IMR-90 (cell line): ENCODE measurements at regions not wholly inside any gene's neighbourhood (a gene's known extent, or its start where the extent isn't known, plus 50 kb on each side); places are given as distances from the start of the nearest gene placed in this dataset.

Experiments
- ATAC-seq: fragments of 200-7000 bp; cut with Tn5 transposase; 2 replicates; pipeline ENCODE4 v1.9.1; 2020; ENCODE audit warnings: low read depth, mild to moderate bottlenecking, moderate library complexity
- BruUV-seq: library from RNA; stranded (reverse); fragments of 400-500 nt; replicated peaks from 2 replicates; lab custom pipeline; 2021; lab: Mats Ljungman, UMichigan
- CTCF ChIA-PET: fragments of 300-600 bp; formaldehyde crosslinking; extraction: SDS; loops from one replicate; lab custom pipeline; 2021; ENCODE audit warnings: antibody characterized with exemption; lab: Yijun Ruan, JAX
- POLR2A ChIA-PET: fragments of 300-600 bp; sonication (Branson Sonifier 250); formaldehyde crosslinking; loops from one replicate; lab custom pipeline; 2022; ENCODE audit warnings: antibody characterized with exemption; ENCODE audit not compliant: unreplicated experiment; lab: Charles Lee
- DNase-seq: peaks from one replicate; pipeline ENCODE4 v3.0.0; 2013
- H2AFZ ChIP-seq: replicated peaks from 2 replicates; pipeline ENCODE3; 2013; ENCODE audit warnings: low read length, mild to moderate bottlenecking; ENCODE audit not compliant: poor library complexity
- H2AK5ac ChIP-seq: 2 replicates; pipeline ENCODE4 v1.6.1; 2013; ENCODE audit warnings: low read depth, low read length, inconsistent platforms
- H2AK9ac ChIP-seq: replicated peaks from 2 replicates; pipeline ENCODE3; 2013; ENCODE audit warnings: mild to moderate bottlenecking, low read depth, low read length, moderate library complexity; ENCODE audit not compliant: poor library complexity
- H2BK120ac ChIP-seq: 2 replicates; pipeline ENCODE4 v1.6.1; 2013; ENCODE audit warnings: low read depth, low read length, inconsistent platforms
- H2BK15ac ChIP-seq: 3 replicates; pipeline ENCODE4 v1.6.1; 2013; ENCODE audit warnings: low read depth, low read length, inconsistent platforms
- H2BK20ac ChIP-seq: 2 replicates; pipeline ENCODE4 v1.6.1; 2013; ENCODE audit warnings: low read depth, mild to moderate bottlenecking, inconsistent platforms, low read length, moderate library complexity
- H2BK5ac ChIP-seq: 2 replicates; pipeline ENCODE4 v1.6.1; 2013; ENCODE audit warnings: mild to moderate bottlenecking, low read depth, low read length, inconsistent platforms; ENCODE audit not compliant: poor library complexity, severe bottlenecking
- H3K14ac ChIP-seq: replicated peaks from 2 replicates; pipeline ENCODE4 v1.6.1; 2013; ENCODE audit warnings: low read depth, low read length, inconsistent platforms
- H3K18ac ChIP-seq: 2 replicates; pipeline ENCODE4 v1.6.1; 2013; ENCODE audit warnings: low read depth, low read length, control low read depth
- H3K23ac ChIP-seq: 2 replicates; pipeline ENCODE4 v1.6.1; 2013; ENCODE audit warnings: low read depth, low read length, inconsistent platforms
- H3K27ac ChIP-seq: 2 replicates; pipeline ENCODE4 v1.5.1; 2013; ENCODE audit warnings: mild to moderate bottlenecking, control low read depth, low read length; ENCODE audit not compliant: insufficient read depth
- H3K27me3 ChIP-seq: 2 replicates; pipeline ENCODE4 v1.6.1; 2013; ENCODE audit warnings: low read length; ENCODE audit not compliant: control insufficient read depth, insufficient read depth
- H3K36me3 ChIP-seq: 2 replicates; pipeline ENCODE4 v1.6.1; 2013; ENCODE audit warnings: low read length, mixed read lengths; ENCODE audit not compliant: control insufficient read depth, insufficient read depth
- H3K4ac ChIP-seq: 2 replicates; pipeline ENCODE4 v1.6.1; 2013; ENCODE audit warnings: low read depth, low read length, inconsistent platforms
- H3K4me1 ChIP-seq: 2 replicates; pipeline ENCODE4 v1.6.1; 2013; ENCODE audit warnings: low read length, mixed read lengths; ENCODE audit not compliant: control insufficient read depth, insufficient read depth
- H3K4me2 ChIP-seq: 2 replicates; pipeline ENCODE4 v1.6.1; 2013; ENCODE audit warnings: low read depth, mild to moderate bottlenecking, control low read depth, low read length, moderate library complexity
- H3K4me3 ChIP-seq: 2 replicates; pipeline ENCODE4 v1.5.1; 2013; ENCODE audit warnings: low read depth, mild to moderate bottlenecking, control low read depth, low read length, moderate library complexity; ENCODE audit not compliant: insufficient read depth
- H3K56ac ChIP-seq: 2 replicates; pipeline ENCODE4 v1.6.1; 2013; ENCODE audit warnings: low read length, inconsistent platforms; ENCODE audit not compliant: insufficient read depth; ENCODE audit errors: extremely low read depth
- H3K79me1 ChIP-seq, 2 experiments: 2 replicates each; pipeline ENCODE4 v1.6.1; 2013; ENCODE audit warnings: low read length in 2 of 2, inconsistent platforms in 1 of 2, low read depth in 1 of 2
- H3K9ac ChIP-seq: 2 replicates; pipeline ENCODE4 v1.6.1; 2013; ENCODE audit warnings: low read depth, low read length, control low read depth
- H3K9me1 ChIP-seq: 2 replicates; pipeline ENCODE4 v1.6.1; 2013; ENCODE audit warnings: low read length, inconsistent platforms; ENCODE audit not compliant: insufficient read depth
- H3K9me3 ChIP-seq: 2 replicates; pipeline ENCODE4 v1.6.1; 2013; ENCODE audit warnings: low read length; ENCODE audit not compliant: control insufficient read depth, insufficient read depth
- H4K20me1 ChIP-seq: 2 replicates; pipeline ENCODE4 v1.6.1; 2013; ENCODE audit warnings: low read length, inconsistent platforms; ENCODE audit not compliant: insufficient read depth
- H4K5ac ChIP-seq: 2 replicates; pipeline ENCODE4 v1.6.1; 2013; ENCODE audit warnings: mild to moderate bottlenecking, low read depth, low read length, control low read depth
- H4K8ac ChIP-seq, 2 experiments: 2 replicates each; pipeline ENCODE4 v1.6.1; 2013; ENCODE audit warnings: low read depth in 2 of 2, low read length in 2 of 2, control low read depth in 1 of 2, inconsistent platforms in 1 of 2
- H4K91ac ChIP-seq: 2 replicates; pipeline ENCODE4 v1.6.1; 2013; ENCODE audit warnings: low read depth, low read length, inconsistent platforms; ENCODE audit not compliant: insufficient read depth
- CTCF ChIP-seq: conservative IDR thresholded peaks from 2 replicates; pipeline ENCODE4 v1.5.1; 2012; ENCODE audit warnings: mild to moderate bottlenecking, low read depth, low read length, improper control_type of control experiment
- MXI1 ChIP-seq: IDR thresholded peaks from 2 replicates; pipeline ENCODE4 v1.6.1; 2012; ENCODE audit warnings: low read depth, mild to moderate bottlenecking, low read length, moderate library complexity, borderline replicate concordance
- RAD21 ChIP-seq: IDR thresholded peaks from 2 replicates; pipeline ENCODE4 v1.6.1; 2012; ENCODE audit warnings: low read length, improper control_type of control experiment
- SMC3 ChIP-seq: fragments of 150-350 bp; IDR thresholded peaks from 2 replicates; pipeline ENCODE4 v1.6.1; 2016; ENCODE audit warnings: low read depth, mild to moderate bottlenecking, antibody characterized with exemption, low read length, moderate library complexity
- WGBS, 2 experiments: methylation state at CpG; one replicate each; pipeline versions ENCODE4 v1.1.5 to v1.1.7; 2013; ENCODE audit warnings: missing lambda C conversion rate in 2 of 2; ENCODE audit not compliant: insufficient read length in 1 of 2; ENCODE audit errors: extremely low coverage in 2 of 2; 5-methylcytosine and 5-hydroxymethylcytosine counted together
- dilution Hi-C: fragments of 300-500 bp; cut with HindIII; formaldehyde crosslinking; loops from one replicate; pipeline ENCODE4 v1.14.3; 2018; ENCODE audit warnings: low sequenced_read_pairs; ENCODE audit not compliant: unreplicated experiment
- in situ Hi-C: fragments of 300-500 bp; cut with MboI; formaldehyde crosslinking; loops from 3 replicates; pipeline ENCODE4 v1.14.3; 2019; ENCODE audit warnings: low sequenced_read_pairs, inconsistent platforms, mixed read lengths
- intact Hi-C: fragments of 100-400 bp; cut with micrococcal nuclease; formaldehyde crosslinking; loops from 2 replicates; pipeline ENCODE4 v1.10.0; 2022

- DNase-seq: peak; percentile 38
- ChIA-PET CTCF (no interaction called here), POLR2A (no interaction called here)
- no peak overlapping the region for H2AFZ ChIP-seq
- no peaks in the 10 kb centered on the region for H3K9me1 ChIP-seq
- no peak overlapping the region for H3K4ac ChIP-seq
- H3K27ac ChIP-seq: no peak overlapping the region
- no peaks in the 10 kb centered on the region for H3K9me3 ChIP-seq
- no TSS peak for BruUV-seq
- no peak overlapping the region for H3K4me2 ChIP-seq
- 0 out of 2 replicates have a peak, but pooled peaks cover 2% of the 10 kb centered on the region for H3K27me3 ChIP-seq
- no peak overlapping the region for H4K5ac ChIP-seq
- H2AK5ac ChIP-seq: no peak overlapping the region
- H2BK5ac ChIP-seq: no peak overlapping the region
- no peak overlapping the region for H2BK20ac ChIP-seq
- H4K20me1 ChIP-seq: no peaks in the 10 kb centered on the region
- dilution Hi-C loops: no loop called here
- ATAC-seq: peak; percentile 80
- no peak overlapping the region for H4K91ac ChIP-seq
- H3K4me1 ChIP-seq: no peaks in the 10 kb centered on the region
- no peak overlapping the region for H3K4me3 ChIP-seq
- no peak overlapping the region for H4K8ac ChIP-seq
- no peak overlapping the region for H2AK9ac ChIP-seq
- no peak overlapping the region for H3K14ac ChIP-seq
- no CpG with 5 or more reads among the region's 3 CpGs for WGBS, 2 experiments
- no peak overlapping the region for H2BK15ac ChIP-seq
- TF ChIP-seq RAD21 (peak; percentile 66), SMC3 (peak; percentile 65), MXI1 (no peak), CTCF (peak; percentile 68)
- H3K36me3 ChIP-seq: no peaks in the 10 kb centered on the region
- in situ Hi-C loops: no loop called here
- H2BK120ac ChIP-seq: no peak overlapping the region
- no peak overlapping the region for H3K9ac ChIP-seq
- intact Hi-C loops: loop anchor here (1.0 to 5.0 kb wide), 3 partner anchors 362 to 1302 kb away; no protein-coding TSS in a partner anchor
- no peak overlapping the region for H3K23ac ChIP-seq
- H3K56ac ChIP-seq: no peak overlapping the region
- no peaks in the 10 kb centered on the region for H3K79me1 ChIP-seq
- no peak overlapping the region for H3K18ac ChIP-seq
Observed at GRCh38 chr3:73868688-73869315, 244.1 kb upstream of the PDZRN3 start.
